ENCODE measurements at regions not wholly inside any gene's neighbourhood (a gene's known extent, or its start where the extent isn't known, plus 50 kb on each side); places are given as distances from the start of the nearest gene placed in this dataset.

- TF ChIP-seq NFE2L1 (CRISPR knock-in tag; IDR thresholded peaks at IDR 0.05) (no peak), CTCF (IDR thresholded peaks at IDR 0.05) (no peak), ATF3 (CRISPR knock-in tag; conservative IDR thresholded peaks at IDR 0.05) (no peak), FOXP4 (CRISPR knock-in tag; IDR thresholded peaks at IDR 0.05) (no peak), NR2C2 (CRISPR knock-in tag; IDR thresholded peaks at IDR 0.05) (no peak), ZNF138 (CRISPR knock-in tag; conservative IDR thresholded peaks at IDR 0.05) (no peak)
Observed at GRCh38 chr17:70314096-70314495, 144.8 kb downstream of the KCNJ2 start.
